ENCODE measurements at regions not wholly inside any gene's neighbourhood (a gene's known extent, or its start where the extent isn't known, plus 50 kb on each side); places are given as distances from the start of the nearest gene placed in this dataset.
"Not testable (repeated sequence)": the region's sequence is repeated elsewhere in the genome, so short reads cannot be mapped to it uniquely, and the experiment has no call there.

- Histone ChIP-seq H3K27me3 (ENCODE audit: control insufficient read depth, insufficient read depth, low read length) (no peaks in the 10 kb centered on the region), H3K36me3 (ENCODE audit: control insufficient read depth, insufficient read depth, low read length) (no peaks in the 10 kb centered on the region), H3K4me3 (ENCODE audit: low read depth, low read length) (no peak overlapping the region)
- no peak for TF ChIP-seq CTCF (IDR thresholded peaks at IDR 0.05; ENCODE audit: insufficient read depth, low read length, severe bottlenecking)
- peak; percentile 79 for DNase-seq (ENCODE audit: low read depth)
- FAIRE-seq: no peak
Observed at GRCh38 chr10:21427804-21428481, 97.5 kb downstream of the SKIDA1 start.

- FAIRE-seq: no peak
- no peak for DNase-seq (ENCODE audit: low read depth)
- Histone ChIP-seq H3K4me3 (ENCODE audit: low read depth, low read length) (no peak overlapping the region), H3K36me3 (ENCODE audit: control insufficient read depth, insufficient read depth, low read length) (no peaks in the 10 kb centered on the region), H3K27me3 (ENCODE audit: control insufficient read depth, insufficient read depth, low read length) (no peaks in the 10 kb centered on the region)
- TF ChIP-seq CTCF (IDR thresholded peaks at IDR 0.05; ENCODE audit: insufficient read depth, low read length, severe bottlenecking): no peak
Observed at GRCh38 chr10:21424459-21424861, 101.0 kb downstream of the SKIDA1 start.

- H3K27me3 ChIP-seq (ENCODE audit: control insufficient read depth, insufficient read depth, low read length): no peaks in the 10 kb centered on the region
- FAIRE-seq: no peak
- H3K4me3 ChIP-seq (ENCODE audit: low read depth, low read length): no peak overlapping the region
- DNase-seq (ENCODE audit: low read depth): no peak
- H3K36me3 ChIP-seq (ENCODE audit: control insufficient read depth, insufficient read depth, low read length): no peaks in the 10 kb centered on the region
- no peak for TF ChIP-seq CTCF (IDR thresholded peaks at IDR 0.05; ENCODE audit: insufficient read depth, low read length, severe bottlenecking)
Observed at GRCh38 chr10:21423850-21424249, 101.6 kb downstream of the SKIDA1 start.

- H3K36me3 ChIP-seq (ENCODE audit: control insufficient read depth, insufficient read depth, low read length): no peaks in the 10 kb centered on the region
- no peak overlapping the region for H3K4me3 ChIP-seq (ENCODE audit: low read depth, low read length)
- no peaks in the 10 kb centered on the region for H3K27me3 ChIP-seq (ENCODE audit: control insufficient read depth, insufficient read depth, low read length)
- TF ChIP-seq CTCF (IDR thresholded peaks at IDR 0.05; ENCODE audit: insufficient read depth, low read length, severe bottlenecking): no peak
- DNase-seq (ENCODE audit: low read depth) (no peak), FAIRE-seq (no peak)
Observed at GRCh38 chr10:21423338-21423737, 102.1 kb downstream of the SKIDA1 start.

- no peaks in the 10 kb centered on the region for H3K36me3 ChIP-seq (ENCODE audit: control insufficient read depth, insufficient read depth, low read length)
- no peak for FAIRE-seq
- H3K4me3 ChIP-seq (ENCODE audit: low read depth, low read length): no peak overlapping the region
- DNase-seq (ENCODE audit: low read depth): no peak
- H3K27me3 ChIP-seq (ENCODE audit: control insufficient read depth, insufficient read depth, low read length): no peaks in the 10 kb centered on the region
- no peak for TF ChIP-seq CTCF (IDR thresholded peaks at IDR 0.05; ENCODE audit: insufficient read depth, low read length, severe bottlenecking)
Observed at GRCh38 chr10:21421794-21422193, 103.7 kb downstream of the SKIDA1 start.

GRCh38 chr10:21421016-21421415 lies 104.5 kb downstream of the SKIDA1 start:
- H3K27me3 ChIP-seq (ENCODE audit: control insufficient read depth, insufficient read depth, low read length): no peaks in the 10 kb centered on the region
- TF ChIP-seq CTCF (IDR thresholded peaks at IDR 0.05; ENCODE audit: insufficient read depth, low read length, severe bottlenecking): no peak
- H3K4me3 ChIP-seq (ENCODE audit: low read depth, low read length): no peak overlapping the region
- no peaks in the 10 kb centered on the region for H3K36me3 ChIP-seq (ENCODE audit: control insufficient read depth, insufficient read depth, low read length)
- FAIRE-seq: no peak
- peak; percentile 91 for DNase-seq (ENCODE audit: low read depth)

- H3K36me3 ChIP-seq (ENCODE audit: control insufficient read depth, insufficient read depth, low read length); H3K27me3 ChIP-seq (ENCODE audit: control insufficient read depth, insufficient read depth, low read length); FAIRE-seq; H3K4me3 ChIP-seq (ENCODE audit: low read depth, low read length): not testable (repeated sequence)
- DNase-seq (ENCODE audit: low read depth): peak; percentile 42
Observed at GRCh38 chr10:21418981-21419576, 106.4 kb downstream of the SKIDA1 start.

Data from bronchial epithelial cell (primary cell).